Right ventricle myocardium superior (tissue), 1 donor: ENCODE measurements at regions not wholly inside any gene's neighbourhood (a gene's known extent, or its start where the extent isn't known, plus 50 kb on each side); places are given as distances from the start of the nearest gene placed in this dataset.
A peak's percentile ranks its signal among the peaks of the same experiment; 100 is the strongest.
"Not testable (repeated sequence)": the region's sequence is repeated elsewhere in the genome, so short reads cannot be mapped to it uniquely, and the experiment has no call there.

Experiments used
- ATAC-seq: fragments of 200-7000 bp; cut with Tn5 transposase; one replicate; pipeline ENCODE4 v1.9.1; 2020; ENCODE audit warnings: mild to moderate bottlenecking; ENCODE audit not compliant: poor library complexity
- DNase-seq: peaks from one replicate; pipeline ENCODE4 v3.0.0-alpha.2; 2020
- intact Hi-C: fragments of 100-400 bp; cut with DNase I; formaldehyde crosslinking; loops from one replicate; pipeline ENCODE4 v1.11.2; 2022
- donor health status: DM: no; HTN: yes; CAD: no; lungs with severe emphysema.

GRCh38 chr4:45425135-45425534, 698.7 kb downstream of the GABRG1 start:
- no peak for ATAC-seq
- no peak for DNase-seq
- intact Hi-C loops, result no loop called here

- ATAC-seq (no peak), DNase-seq (no peak)
- intact Hi-C loops, result no loop called here
Measured at GRCh38 chr4:45423896-45424295, 697.5 kb upstream of the GNPDA2 start.

GRCh38 chr4:45420091-45420674, 693.8 kb upstream of the GNPDA2 start:
- ATAC-seq, DNase-seq, intact Hi-C loops: not testable (repeated sequence)

- ATAC-seq, result no peak
- DNase-seq, result no peak
- intact Hi-C loops, result no loop called here
Measured at GRCh38 chr4:45410701-45411210, 684.4 kb upstream of the GNPDA2 start.

DNA sequence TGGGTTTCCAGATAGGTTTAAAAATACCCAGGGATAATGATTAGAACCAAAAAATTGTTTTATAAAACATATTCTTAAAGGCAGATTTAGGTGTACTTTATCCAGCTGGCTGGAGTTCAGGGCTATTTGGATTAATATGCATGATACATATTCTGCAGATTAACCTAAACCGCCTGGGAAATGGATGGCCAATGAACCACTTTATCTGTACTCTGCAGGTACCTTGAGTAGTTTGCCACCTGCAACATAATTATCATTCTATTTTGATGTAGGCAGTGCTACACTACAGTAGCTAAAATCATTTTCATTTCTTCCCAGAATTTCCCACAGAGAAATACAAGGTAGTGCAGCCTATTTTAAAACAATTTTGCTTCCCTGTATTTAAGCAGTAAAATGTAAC, 683.2 kb upstream of the GNPDA2 start:
- ATAC-seq (no peak), DNase-seq (no peak)
- intact Hi-C loops, result no loop called here

- ATAC-seq (no peak), DNase-seq (no peak)
- intact Hi-C loops, result no loop called here
Measured at GRCh38 chr4:45408996-45409395, 682.6 kb upstream of the GNPDA2 start.

- DNase-seq (no peak), ATAC-seq (no peak)
- intact Hi-C loops, result no loop called here
Measured at GRCh38 chr4:45399116-45399515, 672.8 kb upstream of the GNPDA2 start.

DNA sequence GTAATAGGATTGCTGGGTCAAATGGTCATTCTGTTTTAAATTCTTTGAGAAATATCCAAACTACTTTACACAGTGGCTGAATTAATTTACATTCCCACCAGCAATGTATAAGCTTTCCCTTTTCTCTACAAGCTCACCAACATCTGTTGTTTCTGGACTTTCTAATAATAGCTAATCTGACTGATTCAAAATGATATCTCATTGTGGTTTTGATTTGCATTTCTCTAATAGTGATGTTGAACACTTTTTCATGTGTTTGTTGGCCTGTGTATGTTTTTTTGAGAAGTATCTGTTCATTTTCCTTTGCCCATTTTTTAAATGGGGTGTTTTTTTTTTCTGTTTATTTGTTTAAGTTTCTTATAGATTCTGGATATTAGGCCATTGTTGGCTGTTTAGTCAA, 659.0 kb upstream of the GNPDA2 start:
- ATAC-seq (no peak), DNase-seq (no peak)
- intact Hi-C loops, result no loop called here

DNA sequence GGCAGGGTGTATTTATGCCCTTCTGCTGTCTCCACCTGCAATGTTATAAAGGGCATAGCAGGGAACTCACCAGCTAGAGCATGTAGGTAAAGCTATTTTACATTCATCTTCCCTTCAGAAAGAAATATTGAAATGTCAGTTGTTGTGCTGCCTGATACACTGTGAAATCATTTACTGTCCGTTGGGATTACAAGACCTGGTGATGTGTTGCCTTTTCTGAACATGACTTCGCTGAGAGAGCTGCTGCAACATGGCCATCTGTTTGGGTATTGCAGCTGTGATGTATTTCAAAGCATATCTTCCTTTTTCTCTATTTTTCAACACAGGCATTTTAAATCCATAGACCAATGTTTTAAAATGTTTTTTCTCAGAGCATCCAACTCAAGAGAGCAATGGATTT, 644.1 kb upstream of the GNPDA2 start:
- no peak for ATAC-seq
- intact Hi-C loops, result no loop called here

GRCh38 chr4:45368832-45369231, 642.5 kb upstream of the GNPDA2 start:
- no peak for DNase-seq
- intact Hi-C loops, result no loop called here
- no peak for ATAC-seq

More for the DNA sequence above, 644.1 kb upstream of the GNPDA2 start:
- DNase-seq, result no peak

- intact Hi-C loops, result no loop called here
- DNase-seq, result no peak
- no peak for ATAC-seq
Measured at GRCh38 chr4:45363931-45364330, 637.6 kb upstream of the GNPDA2 start.

- DNase-seq, result no peak
- ATAC-seq, result peak; percentile 43
- intact Hi-C loops, result no loop called here
Measured at GRCh38 chr4:45358573-45359506, 632.5 kb upstream of the GNPDA2 start.

- ATAC-seq, result no peak
- no peak for DNase-seq
- intact Hi-C loops, result no loop called here
Measured at GRCh38 chr4:45353161-45353560, 626.8 kb upstream of the GNPDA2 start.

DNA sequence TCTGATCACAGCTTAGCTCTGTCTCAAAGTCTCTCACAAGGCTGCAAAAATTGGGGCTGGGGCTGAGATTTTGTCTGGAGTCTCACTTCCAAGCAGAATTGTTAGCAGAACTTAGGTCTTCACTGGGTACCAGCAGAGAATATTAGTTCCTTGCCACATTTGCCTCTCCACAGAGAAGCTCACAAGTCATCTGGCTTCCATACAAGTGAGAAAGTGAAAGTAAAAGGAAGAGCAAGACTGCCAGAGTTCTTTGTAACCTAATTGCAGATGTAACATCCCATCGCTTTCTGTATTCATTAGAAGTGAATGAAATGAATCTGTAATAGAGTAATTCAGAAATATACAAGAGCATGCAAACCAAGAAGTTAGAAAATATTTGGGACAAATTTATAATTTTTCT, 624.1 kb upstream of the GNPDA2 start:
- DNase-seq, result no peak
- intact Hi-C loops, result no loop called here
- ATAC-seq, result peak; percentile 78

GRCh38 chr4:45349859-45350258, 623.5 kb upstream of the GNPDA2 start:
- DNase-seq (no peak), ATAC-seq (no peak)
- intact Hi-C loops, result no loop called here

GRCh38 chr4:45346816-45347435, 620.6 kb upstream of the GNPDA2 start:
- no peak for ATAC-seq
- no peak for DNase-seq
- intact Hi-C loops, result no loop called here

DNA sequence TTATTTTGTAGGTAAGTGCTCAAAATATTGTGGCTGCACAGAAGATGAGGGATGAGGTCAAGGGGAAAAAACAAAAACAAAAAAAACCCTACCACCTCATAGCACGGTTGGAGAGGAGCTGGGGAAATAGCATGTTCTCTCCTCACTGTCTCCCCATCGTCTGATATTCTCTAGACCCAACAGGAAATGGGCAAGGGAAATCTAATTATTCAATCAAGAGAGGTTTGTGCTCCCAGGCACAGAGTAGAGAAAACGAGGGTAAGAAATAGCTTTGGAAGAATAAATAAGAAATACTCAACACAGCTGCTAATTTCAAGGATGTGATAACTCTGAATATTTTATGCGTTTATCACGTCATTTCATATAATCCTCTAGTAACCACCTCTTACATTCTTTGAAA, 619.2 kb upstream of the GNPDA2 start:
- ATAC-seq (no peak), DNase-seq (no peak)
- intact Hi-C loops, result no loop called here

GRCh38 chr4:45331802-45332201, 605.4 kb upstream of the GNPDA2 start:
- ATAC-seq (no peak), DNase-seq (no peak)
- intact Hi-C loops, result no loop called here

DNA sequence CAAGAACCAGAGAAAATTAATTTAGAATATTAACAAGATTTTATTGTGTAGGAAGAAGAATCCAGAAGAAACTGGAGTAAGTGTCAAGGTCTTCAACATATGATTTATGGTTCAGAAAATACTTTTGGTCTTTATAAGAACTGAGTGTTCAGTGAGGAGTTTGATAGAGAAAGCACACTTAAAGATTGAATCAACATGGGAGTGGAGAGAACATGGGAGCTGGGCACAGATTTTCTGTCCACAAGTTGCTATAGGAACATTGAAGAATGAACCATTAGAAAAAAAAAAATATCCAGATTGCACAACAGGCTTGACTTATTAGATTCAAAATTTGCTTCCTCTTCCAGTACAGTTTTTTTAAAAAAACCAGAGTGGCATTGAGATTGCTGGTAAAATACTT, 601.2 kb upstream of the GNPDA2 start:
- intact Hi-C loops, result no loop called here
- ATAC-seq, result no peak
- no peak for DNase-seq
